IMR-90 (cell line): ENCODE measurements at regions not wholly inside any gene's neighbourhood (a gene's known extent, or its start where the extent isn't known, plus 50 kb on each side); places are given as distances from the start of the nearest gene placed in this dataset.

Experiments
- ATAC-seq: fragments of 200-7000 bp; cut with Tn5 transposase; 2 replicates; pipeline ENCODE4 v1.9.1; 2020; ENCODE audit warnings: low read depth, mild to moderate bottlenecking, moderate library complexity
- BruUV-seq: library from RNA; stranded (reverse); fragments of 400-500 nt; replicated peaks from 2 replicates; lab custom pipeline; 2021; lab: Mats Ljungman, UMichigan
- CTCF ChIA-PET: fragments of 300-600 bp; formaldehyde crosslinking; extraction: SDS; loops from one replicate; lab custom pipeline; 2021; ENCODE audit warnings: antibody characterized with exemption; lab: Yijun Ruan, JAX
- POLR2A ChIA-PET: fragments of 300-600 bp; sonication (Branson Sonifier 250); formaldehyde crosslinking; loops from one replicate; lab custom pipeline; 2022; ENCODE audit warnings: antibody characterized with exemption; ENCODE audit not compliant: unreplicated experiment; lab: Charles Lee
- DNase-seq: peaks from one replicate; pipeline ENCODE4 v3.0.0; 2013
- H2AFZ ChIP-seq: replicated peaks from 2 replicates; pipeline ENCODE3; 2013; ENCODE audit warnings: low read length, mild to moderate bottlenecking; ENCODE audit not compliant: poor library complexity
- H2AK5ac ChIP-seq: 2 replicates; pipeline ENCODE4 v1.6.1; 2013; ENCODE audit warnings: low read depth, low read length, inconsistent platforms
- H2AK9ac ChIP-seq: replicated peaks from 2 replicates; pipeline ENCODE3; 2013; ENCODE audit warnings: mild to moderate bottlenecking, low read depth, low read length, moderate library complexity; ENCODE audit not compliant: poor library complexity
- H2BK120ac ChIP-seq: 2 replicates; pipeline ENCODE4 v1.6.1; 2013; ENCODE audit warnings: low read depth, low read length, inconsistent platforms
- H2BK15ac ChIP-seq: 3 replicates; pipeline ENCODE4 v1.6.1; 2013; ENCODE audit warnings: low read depth, low read length, inconsistent platforms
- H2BK20ac ChIP-seq: 2 replicates; pipeline ENCODE4 v1.6.1; 2013; ENCODE audit warnings: low read depth, mild to moderate bottlenecking, inconsistent platforms, low read length, moderate library complexity
- H2BK5ac ChIP-seq: 2 replicates; pipeline ENCODE4 v1.6.1; 2013; ENCODE audit warnings: mild to moderate bottlenecking, low read depth, low read length, inconsistent platforms; ENCODE audit not compliant: poor library complexity, severe bottlenecking
- H3K14ac ChIP-seq: replicated peaks from 2 replicates; pipeline ENCODE4 v1.6.1; 2013; ENCODE audit warnings: low read depth, low read length, inconsistent platforms
- H3K18ac ChIP-seq: 2 replicates; pipeline ENCODE4 v1.6.1; 2013; ENCODE audit warnings: low read depth, low read length, control low read depth
- H3K23ac ChIP-seq: 2 replicates; pipeline ENCODE4 v1.6.1; 2013; ENCODE audit warnings: low read depth, low read length, inconsistent platforms
- H3K27ac ChIP-seq: 2 replicates; pipeline ENCODE4 v1.5.1; 2013; ENCODE audit warnings: mild to moderate bottlenecking, control low read depth, low read length; ENCODE audit not compliant: insufficient read depth
- H3K27me3 ChIP-seq: 2 replicates; pipeline ENCODE4 v1.6.1; 2013; ENCODE audit warnings: low read length; ENCODE audit not compliant: control insufficient read depth, insufficient read depth
- H3K36me3 ChIP-seq: 2 replicates; pipeline ENCODE4 v1.6.1; 2013; ENCODE audit warnings: low read length, mixed read lengths; ENCODE audit not compliant: control insufficient read depth, insufficient read depth
- H3K4ac ChIP-seq: 2 replicates; pipeline ENCODE4 v1.6.1; 2013; ENCODE audit warnings: low read depth, low read length, inconsistent platforms
- H3K4me1 ChIP-seq: 2 replicates; pipeline ENCODE4 v1.6.1; 2013; ENCODE audit warnings: low read length, mixed read lengths; ENCODE audit not compliant: control insufficient read depth, insufficient read depth
- H3K4me2 ChIP-seq: 2 replicates; pipeline ENCODE4 v1.6.1; 2013; ENCODE audit warnings: low read depth, mild to moderate bottlenecking, control low read depth, low read length, moderate library complexity
- H3K4me3 ChIP-seq: 2 replicates; pipeline ENCODE4 v1.5.1; 2013; ENCODE audit warnings: low read depth, mild to moderate bottlenecking, control low read depth, low read length, moderate library complexity; ENCODE audit not compliant: insufficient read depth
- H3K56ac ChIP-seq: 2 replicates; pipeline ENCODE4 v1.6.1; 2013; ENCODE audit warnings: low read length, inconsistent platforms; ENCODE audit not compliant: insufficient read depth; ENCODE audit errors: extremely low read depth
- H3K79me1 ChIP-seq, 2 experiments: 2 replicates each; pipeline ENCODE4 v1.6.1; 2013; ENCODE audit warnings: low read length in 2 of 2, inconsistent platforms in 1 of 2, low read depth in 1 of 2
- H3K9ac ChIP-seq: 2 replicates; pipeline ENCODE4 v1.6.1; 2013; ENCODE audit warnings: low read depth, low read length, control low read depth
- H3K9me1 ChIP-seq: 2 replicates; pipeline ENCODE4 v1.6.1; 2013; ENCODE audit warnings: low read length, inconsistent platforms; ENCODE audit not compliant: insufficient read depth
- H3K9me3 ChIP-seq: 2 replicates; pipeline ENCODE4 v1.6.1; 2013; ENCODE audit warnings: low read length; ENCODE audit not compliant: control insufficient read depth, insufficient read depth
- H4K20me1 ChIP-seq: 2 replicates; pipeline ENCODE4 v1.6.1; 2013; ENCODE audit warnings: low read length, inconsistent platforms; ENCODE audit not compliant: insufficient read depth
- H4K5ac ChIP-seq: 2 replicates; pipeline ENCODE4 v1.6.1; 2013; ENCODE audit warnings: mild to moderate bottlenecking, low read depth, low read length, control low read depth
- H4K8ac ChIP-seq, 2 experiments: 2 replicates each; pipeline ENCODE4 v1.6.1; 2013; ENCODE audit warnings: low read depth in 2 of 2, low read length in 2 of 2, control low read depth in 1 of 2, inconsistent platforms in 1 of 2
- H4K91ac ChIP-seq: 2 replicates; pipeline ENCODE4 v1.6.1; 2013; ENCODE audit warnings: low read depth, low read length, inconsistent platforms; ENCODE audit not compliant: insufficient read depth
- BHLHE40 ChIP-seq: fragments of 150-350 bp; IDR thresholded peaks from 2 replicates; pipeline ENCODE4 v1.6.1; 2016; ENCODE audit warnings: mild to moderate bottlenecking, low read depth, low read length
- CEBPB ChIP-seq: IDR thresholded peaks from 2 replicates; pipeline ENCODE4 v1.6.1; 2012; ENCODE audit warnings: low read depth, low read length, improper control_type of control experiment
- CHD1 ChIP-seq: IDR thresholded peaks from 2 replicates; pipeline ENCODE4 v1.6.1; 2012; ENCODE audit warnings: low read depth, low read length, improper control_type of control experiment
- FOS ChIP-seq: fragments of 150-350 bp; IDR thresholded peaks from 2 replicates; pipeline ENCODE4 v1.6.1; 2016; ENCODE audit warnings: low read depth, low read length
- MAFK ChIP-seq: IDR thresholded peaks from 2 replicates; pipeline ENCODE4 v1.6.1; 2012; ENCODE audit warnings: low read depth, low read length, improper control_type of control experiment
- MAZ ChIP-seq: IDR thresholded peaks from 2 replicates; pipeline ENCODE4 v1.6.1; 2012; ENCODE audit warnings: low read depth, mild to moderate bottlenecking, low read length, improper control_type of control experiment, moderate library complexity, borderline replicate concordance
- MXI1 ChIP-seq: IDR thresholded peaks from 2 replicates; pipeline ENCODE4 v1.6.1; 2012; ENCODE audit warnings: low read depth, mild to moderate bottlenecking, low read length, moderate library complexity, borderline replicate concordance
- NFE2L2 ChIP-seq: fragments of 150-350 bp; IDR thresholded peaks from 2 replicates; pipeline ENCODE4 v1.6.1; 2016; ENCODE audit warnings: low read depth, mild to moderate bottlenecking, low read length
- POLR2A ChIP-seq: IDR thresholded peaks from 2 replicates; pipeline ENCODE4 v1.6.1; 2012; ENCODE audit warnings: mild to moderate bottlenecking, low read depth, low read length
- RAD21 ChIP-seq: IDR thresholded peaks from 2 replicates; pipeline ENCODE4 v1.6.1; 2012; ENCODE audit warnings: low read length, improper control_type of control experiment
- RCOR1 ChIP-seq: IDR thresholded peaks from 2 replicates; pipeline ENCODE4 v1.6.1; 2012; ENCODE audit warnings: mild to moderate bottlenecking, low read length, improper control_type of control experiment; ENCODE audit not compliant: insufficient replicate concordance
- RFX5 ChIP-seq: IDR thresholded peaks from 2 replicates; pipeline ENCODE4 v1.8.0; 2012; ENCODE audit warnings: low read depth, mild to moderate bottlenecking, low read length, moderate library complexity
- SMC3 ChIP-seq: fragments of 150-350 bp; IDR thresholded peaks from 2 replicates; pipeline ENCODE4 v1.6.1; 2016; ENCODE audit warnings: low read depth, mild to moderate bottlenecking, antibody characterized with exemption, low read length, moderate library complexity
- WGBS, 2 experiments: methylation state at CpG; one replicate each; pipeline versions ENCODE4 v1.1.5 to v1.1.7; 2013; ENCODE audit warnings: missing lambda C conversion rate in 2 of 2; ENCODE audit not compliant: insufficient read length in 1 of 2; ENCODE audit errors: extremely low coverage in 2 of 2; 5-methylcytosine and 5-hydroxymethylcytosine counted together
- dilution Hi-C: fragments of 300-500 bp; cut with HindIII; formaldehyde crosslinking; loops from one replicate; pipeline ENCODE4 v1.14.3; 2018; ENCODE audit warnings: low sequenced_read_pairs; ENCODE audit not compliant: unreplicated experiment
- in situ Hi-C: fragments of 300-500 bp; cut with MboI; formaldehyde crosslinking; loops from 3 replicates; pipeline ENCODE4 v1.14.3; 2019; ENCODE audit warnings: low sequenced_read_pairs, inconsistent platforms, mixed read lengths
- intact Hi-C: fragments of 100-400 bp; cut with micrococcal nuclease; formaldehyde crosslinking; loops from 2 replicates; pipeline ENCODE4 v1.10.0; 2022
- TF ChIP-seq, protein P1 (sequence below): fragments of 150-350 bp; IDR thresholded peaks from 2 replicates; pipeline ENCODE4 v1.6.1; 2016; ENCODE audit warnings: low read depth, mild to moderate bottlenecking, low read length, moderate library complexity, borderline replicate concordance
- TF ChIP-seq, protein P2 (sequence below): conservative IDR thresholded peaks from 2 replicates; pipeline ENCODE4 v1.5.1; 2012; ENCODE audit warnings: mild to moderate bottlenecking, low read depth, low read length, improper control_type of control experiment
- TF ChIP-seq, protein P3 (sequence below): fragments of 150-350 bp; IDR thresholded peaks from 2 replicates; pipeline ENCODE4 v1.6.1; 2017; ENCODE audit warnings: mild to moderate bottlenecking, antibody characterized with exemption, low read length, low read depth

DNA sequence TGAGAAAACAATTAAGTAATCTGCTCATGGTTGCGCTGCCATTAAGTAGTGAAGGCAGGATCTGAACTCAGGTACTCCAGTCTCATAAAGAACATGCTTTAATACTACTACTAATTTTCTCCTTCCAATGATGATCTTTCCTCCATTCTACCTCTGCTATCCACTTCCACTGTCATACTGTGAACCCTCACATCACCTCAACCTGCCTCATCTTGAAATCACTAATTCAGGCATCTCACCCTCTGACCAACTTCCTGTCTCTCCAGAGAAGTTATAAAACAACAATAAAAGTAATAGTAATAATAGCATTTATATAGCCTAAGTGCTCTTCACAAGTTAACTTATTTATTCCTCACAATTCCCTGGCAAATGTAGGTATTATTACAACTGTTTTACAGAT is 57.1 kb upstream of the PSMA1 start:
- no peaks in the 10 kb centered on the region for H3K79me1 ChIP-seq
- H3K27me3 ChIP-seq, result no peaks in the 10 kb centered on the region
- H2AK5ac ChIP-seq, result no peak overlapping the region
- H3K14ac ChIP-seq, result no peak overlapping the region
- H4K8ac ChIP-seq, result no peak overlapping the region
- no peak overlapping the region for H3K27ac ChIP-seq
- in situ Hi-C loops (no loop called here), dilution Hi-C loops (no loop called here), intact Hi-C loops (no loop called here)
- H4K20me1 ChIP-seq, result no peaks in the 10 kb centered on the region
- TF ChIP-seq CHD1 (no peak), MAFK (no peak), NFE2L2 (no peak), RFX5 (no peak), SMC3 (no peak), RCOR1 (no peak), POLR2A (no peak), MXI1 (no peak), CEBPB (no peak), RAD21 (no peak), BHLHE40 (no peak), MAZ (no peak), FOS (no peak)
- TF ChIP-seq, protein P1, sequence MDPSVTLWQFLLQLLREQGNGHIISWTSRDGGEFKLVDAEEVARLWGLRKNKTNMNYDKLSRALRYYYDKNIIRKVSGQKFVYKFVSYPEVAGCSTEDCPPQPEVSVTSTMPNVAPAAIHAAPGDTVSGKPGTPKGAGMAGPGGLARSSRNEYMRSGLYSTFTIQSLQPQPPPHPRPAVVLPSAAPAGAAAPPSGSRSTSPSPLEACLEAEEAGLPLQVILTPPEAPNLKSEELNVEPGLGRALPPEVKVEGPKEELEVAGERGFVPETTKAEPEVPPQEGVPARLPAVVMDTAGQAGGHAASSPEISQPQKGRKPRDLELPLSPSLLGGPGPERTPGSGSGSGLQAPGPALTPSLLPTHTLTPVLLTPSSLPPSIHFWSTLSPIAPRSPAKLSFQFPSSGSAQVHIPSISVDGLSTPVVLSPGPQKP, result no peak
- TF ChIP-seq, protein P2, sequence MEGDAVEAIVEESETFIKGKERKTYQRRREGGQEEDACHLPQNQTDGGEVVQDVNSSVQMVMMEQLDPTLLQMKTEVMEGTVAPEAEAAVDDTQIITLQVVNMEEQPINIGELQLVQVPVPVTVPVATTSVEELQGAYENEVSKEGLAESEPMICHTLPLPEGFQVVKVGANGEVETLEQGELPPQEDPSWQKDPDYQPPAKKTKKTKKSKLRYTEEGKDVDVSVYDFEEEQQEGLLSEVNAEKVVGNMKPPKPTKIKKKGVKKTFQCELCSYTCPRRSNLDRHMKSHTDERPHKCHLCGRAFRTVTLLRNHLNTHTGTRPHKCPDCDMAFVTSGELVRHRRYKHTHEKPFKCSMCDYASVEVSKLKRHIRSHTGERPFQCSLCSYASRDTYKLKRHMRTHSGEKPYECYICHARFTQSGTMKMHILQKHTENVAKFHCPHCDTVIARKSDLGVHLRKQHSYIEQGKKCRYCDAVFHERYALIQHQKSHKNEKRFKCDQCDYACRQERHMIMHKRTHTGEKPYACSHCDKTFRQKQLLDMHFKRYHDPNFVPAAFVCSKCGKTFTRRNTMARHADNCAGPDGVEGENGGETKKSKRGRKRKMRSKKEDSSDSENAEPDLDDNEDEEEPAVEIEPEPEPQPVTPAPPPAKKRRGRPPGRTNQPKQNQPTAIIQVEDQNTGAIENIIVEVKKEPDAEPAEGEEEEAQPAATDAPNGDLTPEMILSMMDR, result no peak
- TF ChIP-seq, protein P3, sequence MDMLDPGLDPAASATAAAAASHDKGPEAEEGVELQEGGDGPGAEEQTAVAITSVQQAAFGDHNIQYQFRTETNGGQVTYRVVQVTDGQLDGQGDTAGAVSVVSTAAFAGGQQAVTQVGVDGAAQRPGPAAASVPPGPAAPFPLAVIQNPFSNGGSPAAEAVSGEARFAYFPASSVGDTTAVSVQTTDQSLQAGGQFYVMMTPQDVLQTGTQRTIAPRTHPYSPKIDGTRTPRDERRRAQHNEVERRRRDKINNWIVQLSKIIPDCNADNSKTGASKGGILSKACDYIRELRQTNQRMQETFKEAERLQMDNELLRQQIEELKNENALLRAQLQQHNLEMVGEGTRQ, result no peak
- no peak overlapping the region for H2BK20ac ChIP-seq
- no peak overlapping the region for H3K9ac ChIP-seq
- H2BK5ac ChIP-seq, result no peak overlapping the region
- no peak overlapping the region for H2AK9ac ChIP-seq
- no peak overlapping the region for H4K5ac ChIP-seq
- no peak overlapping the region for H3K23ac ChIP-seq
- no peak overlapping the region for H2AFZ ChIP-seq
- ChIA-PET POLR2A (no interaction called here), CTCF (no interaction called here)
- no peaks in the 10 kb centered on the region for H3K9me3 ChIP-seq
- no peak overlapping the region for H3K18ac ChIP-seq
- H3K56ac ChIP-seq, result no peak overlapping the region
- H3K4ac ChIP-seq, result no peak overlapping the region
- no peak overlapping the region for H3K4me2 ChIP-seq
- no peak overlapping the region for H4K91ac ChIP-seq
- H3K4me3 ChIP-seq, result no peak overlapping the region
- no peak overlapping the region for H2BK120ac ChIP-seq
- no peaks in the 10 kb centered on the region for H3K9me1 ChIP-seq
- no peak overlapping the region for H2BK15ac ChIP-seq
- H3K4me1 ChIP-seq, result peaks cover 2% of the 10 kb centered on the region; the same call in 1 of the 2 replicates
- ATAC-seq (no peak), DNase-seq (no peak)
- BruUV-seq, result no TSS peak
- H3K36me3 ChIP-seq, result no peaks in the 10 kb centered on the region
- no CpG with 5 or more reads among the region's 1 CpG for WGBS, 2 experiments
